HG02623 (cell line): ENCODE measurements at regions not wholly inside any gene's neighbourhood (a gene's known extent, or its start where the extent isn't known, plus 50 kb on each side); places are given as distances from the start of the nearest gene placed in this dataset.

ENCODE experiments used
- ATAC-seq: cut with Tn5 transposase; IDR thresholded peaks from one replicate; pipeline ENCODE4 v1.9.1; 2021; ENCODE audit warnings: moderate library complexity; ENCODE audit not compliant: unreplicated experiment

DNA sequence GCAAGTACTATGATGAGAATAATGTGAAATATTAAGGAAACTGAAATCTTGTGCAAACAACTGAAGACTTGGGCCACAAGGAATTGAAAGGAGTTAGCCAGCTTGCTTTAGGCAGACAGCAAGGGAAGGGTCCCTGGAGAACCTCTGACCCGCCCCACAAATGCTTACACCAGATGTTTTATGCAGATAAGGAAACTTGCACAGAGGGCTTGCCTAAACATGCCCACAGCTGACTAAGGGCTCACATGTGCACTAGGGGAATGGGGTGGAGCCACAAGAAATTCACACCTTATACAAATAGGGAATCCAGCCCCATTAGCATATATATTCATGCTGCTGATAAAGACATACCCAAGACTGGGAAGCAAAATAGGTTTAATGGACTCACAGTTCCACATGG, 86.1 kb upstream of the CYYR1 start:
- ATAC-seq: no peak

DNA sequence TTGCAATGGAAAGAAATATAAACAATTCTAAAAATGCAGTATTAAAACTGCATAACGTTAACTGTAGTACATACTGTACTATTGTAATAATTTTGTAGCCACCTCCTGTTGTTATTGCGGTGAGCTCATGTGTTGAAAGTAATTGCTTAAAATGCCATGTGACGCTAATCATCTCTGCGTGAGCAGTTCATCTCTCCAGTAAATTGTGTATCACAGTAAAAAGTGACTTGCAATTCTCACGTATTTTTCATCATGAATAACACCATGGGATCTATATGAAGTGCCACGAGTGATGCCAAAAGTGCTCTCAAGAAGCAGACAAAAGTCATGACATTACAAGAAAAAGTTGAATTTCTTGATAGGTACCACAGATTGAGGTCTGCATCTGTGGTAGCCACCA, 82.4 kb upstream of the CYYR1 start:
- no peak for ATAC-seq

DNA sequence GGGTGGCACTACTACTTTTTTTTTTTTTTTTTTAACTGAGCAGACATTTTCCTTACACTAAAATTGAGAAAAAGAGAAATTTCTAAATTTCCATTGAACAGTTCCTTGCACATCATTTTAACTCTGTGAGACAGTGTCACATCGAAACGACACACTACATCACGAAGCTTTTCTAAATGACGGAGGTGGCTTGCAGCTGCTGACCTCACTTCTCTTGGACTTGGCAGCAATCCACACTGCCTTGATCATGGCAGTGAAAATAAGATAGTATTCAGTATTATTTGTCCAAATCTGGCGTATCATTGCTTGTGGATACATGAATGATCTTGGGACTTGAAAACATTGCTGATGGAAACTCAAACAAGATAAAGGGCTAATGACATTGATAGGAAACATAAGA, 80.3 kb upstream of the CYYR1 start:
- no peak for ATAC-seq

DNA sequence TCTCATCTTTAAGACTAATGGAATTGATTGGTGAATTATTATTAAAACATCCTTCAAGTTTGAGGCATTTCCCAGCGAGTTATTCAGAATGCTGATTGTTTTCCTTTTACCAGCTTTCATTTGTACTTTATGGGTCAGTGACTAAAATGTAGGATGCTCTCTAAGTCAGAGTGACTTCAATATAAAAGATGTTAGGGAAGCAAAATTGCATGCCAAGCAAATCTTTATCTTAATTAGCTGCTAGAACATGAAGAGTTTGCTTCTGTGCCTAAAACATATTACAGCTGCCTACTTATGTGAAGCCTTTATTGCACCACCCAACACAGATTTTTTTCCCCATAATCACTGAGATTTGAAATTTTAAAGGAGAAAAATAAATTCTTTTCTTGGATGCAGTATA, 79.8 kb upstream of the CYYR1 start:
- ATAC-seq: no peak

DNA sequence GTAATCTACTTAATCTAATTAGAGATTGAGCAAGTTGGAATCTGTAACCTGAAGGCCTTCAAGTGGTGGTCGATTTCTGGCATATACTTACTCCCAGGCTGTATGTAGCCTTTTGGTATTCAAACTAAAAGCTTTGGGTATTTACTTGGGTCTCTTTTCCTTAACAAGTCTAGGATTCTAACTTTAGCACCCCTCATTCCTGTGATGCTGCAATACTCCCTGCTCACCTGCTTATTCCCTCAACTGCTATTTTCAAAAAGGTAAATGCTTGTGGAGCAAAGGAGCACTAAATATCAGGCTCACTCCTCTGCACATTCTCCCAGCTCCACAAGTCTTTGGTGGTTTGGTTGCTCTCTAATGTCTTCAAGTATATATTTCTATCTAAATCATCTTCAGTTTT, 68.0 kb upstream of the CYYR1 start:
- ATAC-seq: no peak

DNA sequence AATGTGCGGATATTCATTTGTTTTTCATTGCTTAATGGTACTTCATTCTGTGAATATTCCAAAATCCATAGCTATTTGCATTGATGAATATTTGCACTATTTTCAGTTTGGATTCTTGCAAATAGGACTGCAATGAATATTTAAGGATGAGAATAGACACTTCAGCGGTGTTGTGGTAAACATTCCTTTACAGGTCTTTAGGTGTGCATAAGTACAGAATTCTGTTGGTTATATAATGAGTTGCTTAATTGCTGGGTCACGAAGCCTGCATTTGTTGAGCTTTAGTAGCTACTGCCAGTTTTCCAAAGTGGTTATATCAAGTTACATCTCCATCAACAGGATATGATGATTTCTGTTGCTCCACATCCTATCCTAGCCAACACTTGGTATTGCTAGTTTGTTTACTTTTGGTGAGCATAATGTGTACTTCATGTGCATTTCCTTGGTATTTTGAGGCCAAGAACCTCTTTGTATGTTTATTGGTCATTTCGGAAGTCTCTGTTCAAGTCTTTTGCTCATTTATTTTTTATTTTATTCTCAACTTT, 64.2 kb upstream of the CYYR1 start:
- ATAC-seq: no peak

DNA sequence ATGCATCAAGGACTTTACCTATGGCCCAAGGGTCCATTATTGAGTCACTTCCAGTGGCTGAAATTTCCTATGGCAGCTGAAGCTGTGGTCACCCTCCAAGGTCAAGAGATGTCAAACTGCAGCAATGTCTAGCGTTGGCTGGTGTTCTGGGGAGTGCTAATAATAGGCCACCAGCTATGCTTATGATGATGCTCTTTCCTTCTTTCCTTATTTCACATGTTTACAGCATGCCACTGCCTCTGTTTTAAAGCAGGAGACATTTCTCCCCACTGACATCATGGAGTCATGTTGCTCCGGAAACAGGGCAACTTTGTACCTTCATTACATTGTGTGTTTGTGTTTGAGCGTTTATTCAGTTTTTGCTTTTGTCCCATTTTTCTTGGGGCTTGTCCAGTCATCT, 62.6 kb upstream of the CYYR1 start:
- no peak for ATAC-seq

DNA sequence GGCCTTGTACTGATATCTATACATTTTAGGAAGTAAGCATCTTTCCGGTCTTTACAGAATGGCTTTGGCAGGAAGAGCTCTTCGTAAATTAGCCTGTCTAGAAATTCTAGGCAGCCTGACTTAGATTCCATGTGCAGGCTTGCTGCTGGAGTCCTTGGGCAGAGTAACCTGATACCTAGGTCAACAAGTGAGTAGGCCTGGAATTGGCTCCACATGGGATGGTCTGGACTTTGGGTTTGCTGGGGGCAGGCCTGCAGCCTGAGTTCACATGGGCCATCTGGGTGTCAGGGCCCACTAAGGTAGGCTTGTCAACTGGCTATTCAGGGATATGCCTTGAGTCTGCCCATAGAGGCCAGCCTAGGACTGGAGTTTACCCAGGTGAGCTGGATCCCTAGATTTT, 59.6 kb upstream of the CYYR1 start:
- no peak for ATAC-seq

DNA sequence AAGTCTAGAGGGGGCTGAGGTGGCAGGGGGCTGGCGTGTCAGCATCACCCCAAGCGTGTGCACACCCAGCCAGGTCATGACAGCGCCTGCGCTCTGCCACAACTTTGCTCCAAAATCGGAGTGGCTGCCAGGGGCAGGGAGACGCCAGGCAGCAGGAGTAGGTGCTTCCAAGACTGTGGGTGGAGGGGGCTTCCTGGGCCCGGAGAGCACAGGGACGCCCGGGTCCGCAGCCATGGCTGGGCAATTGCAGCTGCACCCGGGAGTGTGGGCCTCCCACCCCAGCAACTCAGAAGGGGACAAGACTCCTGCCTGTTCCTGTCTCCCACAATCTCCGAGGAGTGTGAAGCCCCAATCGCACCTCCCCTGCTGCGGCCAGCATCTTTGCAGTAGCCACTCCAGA, 53.1 kb upstream of the CYYR1 start:
- ATAC-seq: no peak

DNA sequence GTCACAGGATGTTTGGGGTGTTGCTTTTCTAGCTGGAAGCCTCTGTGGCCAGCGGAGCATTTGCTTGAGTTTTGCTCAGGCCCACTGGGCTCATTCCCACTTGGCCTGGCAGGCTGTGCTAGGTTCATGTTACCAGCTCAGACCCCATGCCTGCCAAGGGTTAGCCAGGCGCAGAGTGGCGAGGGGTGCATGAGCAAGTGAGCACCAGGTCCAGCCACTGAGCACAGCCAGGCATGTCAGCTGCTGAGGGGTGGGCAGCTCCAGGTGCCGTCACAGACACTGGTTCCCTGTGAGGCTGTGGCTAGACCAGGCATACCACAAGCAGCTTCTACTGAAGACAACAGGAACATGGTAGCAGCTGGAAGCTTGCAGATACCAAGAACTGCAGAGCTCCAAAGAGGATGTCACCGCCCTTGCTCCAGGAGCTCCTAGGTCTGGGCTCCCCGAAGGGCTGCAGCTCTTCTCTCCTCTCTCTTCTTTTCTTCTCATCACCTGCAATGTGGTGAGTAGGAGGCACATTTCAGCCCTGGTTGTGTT, 52.0 kb upstream of the CYYR1 start:
- ATAC-seq: no peak
